ENCODE measurements at regions not wholly inside any gene's neighbourhood (a gene's known extent, or its start where the extent isn't known, plus 50 kb on each side); places are given as distances from the start of the nearest gene placed in this dataset.

GRCh38 chr5:73367650-73368049 is 80.9 kb downstream of the FOXD1 start:
- TF ChIP-seq ZSCAN29 (IDR thresholded peaks at IDR 0.05) (no peak), SP1 (IDR thresholded peaks at IDR 0.05; ENCODE audit: low read depth, low read length) (no peak), USF1 (IDR thresholded peaks at IDR 0.05; ENCODE audit: borderline replicate concordance, extremely low read length, insufficient read depth, low read depth, low read length) (no peak), IRF3 (IDR thresholded peaks at IDR 0.05) (no peak), SUPT20H (IDR thresholded peaks at IDR 0.05; ENCODE audit: borderline replicate concordance, control insufficient read depth, low read depth, low read length) (no peak), ASH2L (IDR thresholded peaks at IDR 0.05; ENCODE audit: borderline replicate concordance, low read depth) (no peak), CHD1 (IDR thresholded peaks at IDR 0.05; ENCODE audit: low read depth, low read length) (no peak), KLF5 (IDR thresholded peaks at IDR 0.05; ENCODE audit: partially characterized antibody) (no peak), SRF (IDR thresholded peaks at IDR 0.05; ENCODE audit: low read depth in 2 of 2, low read length in 2 of 2) (no peak), SPI1 (IDR thresholded peaks at IDR 0.05; ENCODE audit: borderline replicate concordance, insufficient read depth, low read depth, low read length) (no peak), RAD51 (IDR thresholded peaks at IDR 0.05) (no peak), HDAC2 (IDR thresholded peaks at IDR 0.05) (no peak), ZNF622 (IDR thresholded peaks at IDR 0.05) (no peak), ATF2 (IDR thresholded peaks at IDR 0.05; ENCODE audit: low read length) (no peak), NFIC (IDR thresholded peaks at IDR 0.05; ENCODE audit: low read depth, low read length) (no peak), ATF7 (IDR thresholded peaks at IDR 0.05; ENCODE audit: low read depth) (no peak)
- no peak overlapping the region for H3K27ac ChIP-seq (ENCODE audit: control insufficient read depth, insufficient read depth)
- SMC1A ChIA-PET (ENCODE audit: uncharacterized antibody, unreplicated experiment): no interaction called here
- ATAC-seq (no peak), FAIRE-seq (no peak), DNase-seq (ENCODE audit: low read depth, low spot score) (no peak)
- CTCF ChIA-PET: interaction anchor here (1.2 kb wide), 1 partner anchor 21 kb away, joined by 4 read pairs; no protein-coding TSS in a partner anchor
- intact Hi-C loops (cut with micrococcal nuclease; ENCODE audit: unreplicated experiment) (no loop called here), in situ Hi-C loops (cut with MboI) (no loop called here)
- no TSS peak for BruUV-seq (replicated peaks)
- H3K27me3 ChIP-seq (replicated peaks in 1 of 2; ENCODE audit: control insufficient read depth in 2 of 2, insufficient read depth in 2 of 2, low read length in 1 of 2): peaks cover 3 to 5% of the 10 kb centered on the region in 2 experiments; a peak in 2 of 4 replicates
- H3K4me1 ChIP-seq (ENCODE audit: control insufficient read depth, insufficient read depth, low read length): no peaks in the 10 kb centered on the region
- POLR2A ChIA-PET: no interaction called here
- RAD21 ChIA-PET (ENCODE audit: unreplicated experiment): no interaction called here
- H3K4me3 ChIP-seq: no peak overlapping the region
- no peaks in the 10 kb centered on the region for H3K9me3 ChIP-seq (replicated peaks; ENCODE audit: control insufficient read depth, insufficient read depth, low read length)
- H3K4me2 ChIP-seq (ENCODE audit: control insufficient read depth, insufficient read depth): no peak overlapping the region
- no peaks in the 10 kb centered on the region for H3K36me3 ChIP-seq (ENCODE audit: control insufficient read depth in 2 of 2, insufficient read depth in 2 of 2, low read length in 1 of 2)
- no peaks in the 10 kb centered on the region for H4K20me1 ChIP-seq (ENCODE audit: control insufficient read depth, insufficient read depth)
- H2AFZ ChIP-seq (ENCODE audit: control insufficient read depth, low read depth, low read length): no peak overlapping the region
- no peak overlapping the region for H3K9ac ChIP-seq (ENCODE audit: control insufficient read depth, insufficient read depth, low read length)
- H3K79me2 ChIP-seq (ENCODE audit: control insufficient read depth, insufficient read depth, low read length): no peaks in the 10 kb centered on the region
- WGBS (ENCODE audit: insufficient coverage, insufficient replicate concordance, low lambda C conversion rate, missing lambda C conversion rate): 0% methylated on average over 2 of the region's 2 CpGs
